KMS-11 (cell line): ENCODE measurements at regions not wholly inside any gene's neighbourhood (a gene's known extent, or its start where the extent isn't known, plus 50 kb on each side); places are given as distances from the start of the nearest gene placed in this dataset.

Experiments
- H2AFZ ChIP-seq: fragments of 200-600 bp; sonication (generic); 2 replicates; pipeline ENCODE4 v1.6.1; 2016; ENCODE audit warnings: antibody characterized with exemption, mixed run types, low read depth
- H3K27ac ChIP-seq: fragments of 200-600 bp; sonication (generic); 2 replicates; pipeline ENCODE4 v1.6.1; 2016; ENCODE audit warnings: mild to moderate bottlenecking, mixed run types
- H3K27me3 ChIP-seq: fragments of 200-600 bp; sonication (generic); 2 replicates; pipeline ENCODE4 v1.6.1; 2017; ENCODE audit warnings: mild to moderate bottlenecking, low read depth, mixed run types, moderate library complexity; ENCODE audit not compliant: insufficient read depth
- H3K36me3 ChIP-seq: fragments of 200-600 bp; sonication (generic); 2 replicates; pipeline ENCODE4 v1.6.1; 2017; ENCODE audit warnings: mild to moderate bottlenecking, mixed run types; ENCODE audit not compliant: insufficient read depth
- H3K4me1 ChIP-seq: fragments of 200-600 bp; sonication (generic); 2 replicates; pipeline ENCODE4 v1.6.1; 2016; ENCODE audit warnings: mild to moderate bottlenecking, low read depth, mixed run types; ENCODE audit not compliant: poor library complexity, severe bottlenecking
- H3K4me2 ChIP-seq: fragments of 200-600 bp; sonication (generic); 2 replicates; pipeline ENCODE4 v1.7.0; 2016; ENCODE audit warnings: mild to moderate bottlenecking, mixed run types
- H3K4me3 ChIP-seq: fragments of 200-600 bp; sonication (generic); IDR thresholded peaks from 2 replicates; pipeline ENCODE4 v1.6.1; 2017; ENCODE audit warnings: low read depth, low read length, mixed read lengths; ENCODE audit not compliant: insufficient read depth
- H3K79me2 ChIP-seq: fragments of 200-600 bp; sonication (generic); 2 replicates; pipeline ENCODE4 v1.6.1; 2016; ENCODE audit warnings: low read depth, mixed run types; ENCODE audit not compliant: insufficient read depth
- H3K9ac ChIP-seq: fragments of 200-600 bp; sonication (generic); 2 replicates; pipeline ENCODE4 v1.6.1; 2016; ENCODE audit warnings: mild to moderate bottlenecking, mixed run types
- H4K20me1 ChIP-seq: fragments of 200-600 bp; sonication (generic); 2 replicates; pipeline ENCODE4 v1.6.1; 2016; ENCODE audit warnings: mild to moderate bottlenecking, mixed run types; ENCODE audit not compliant: insufficient read depth
- TF ChIP-seq, protein P1 (sequence below): fragments of 200-600 bp; sonication (generic); conservative IDR thresholded peaks from 2 replicates; pipeline ENCODE4 v1.6.1; 2017; ENCODE audit warnings: low read depth, mild to moderate bottlenecking, antibody characterized with exemption, low read length, moderate library complexity, mixed read lengths

DNA sequence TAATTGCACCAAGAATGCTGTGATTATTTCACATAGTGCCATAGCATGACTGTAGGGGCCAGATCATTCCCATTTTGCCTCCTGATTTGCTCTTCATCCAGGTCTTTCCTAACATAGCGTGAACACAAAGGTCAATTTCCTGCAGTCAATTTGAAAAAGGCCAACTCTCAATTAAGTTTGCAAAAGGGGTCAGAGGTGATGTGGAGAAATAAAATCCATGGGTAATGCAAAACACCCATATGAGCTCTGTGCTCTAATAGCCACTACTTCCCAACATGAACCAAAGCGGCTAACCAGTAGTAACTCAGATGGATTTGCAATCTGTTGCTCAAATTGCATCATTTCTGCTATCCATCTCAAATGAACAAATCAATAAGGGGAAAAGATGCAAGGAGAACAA lies 275.5 kb upstream of the SOX9 start:
- Histone ChIP-seq H3K4me3 (no peak overlapping the region), H4K20me1 (no peaks in the 10 kb centered on the region), H2AFZ (no peak overlapping the region), H3K36me3 (no peaks in the 10 kb centered on the region), H3K4me2 (no peak overlapping the region), H3K27me3 (no peaks in the 10 kb centered on the region), H3K27ac (no peak overlapping the region), H3K4me1 (no peaks in the 10 kb centered on the region), H3K79me2 (no peaks in the 10 kb centered on the region), H3K9ac (no peak overlapping the region)
- TF ChIP-seq, protein P1, sequence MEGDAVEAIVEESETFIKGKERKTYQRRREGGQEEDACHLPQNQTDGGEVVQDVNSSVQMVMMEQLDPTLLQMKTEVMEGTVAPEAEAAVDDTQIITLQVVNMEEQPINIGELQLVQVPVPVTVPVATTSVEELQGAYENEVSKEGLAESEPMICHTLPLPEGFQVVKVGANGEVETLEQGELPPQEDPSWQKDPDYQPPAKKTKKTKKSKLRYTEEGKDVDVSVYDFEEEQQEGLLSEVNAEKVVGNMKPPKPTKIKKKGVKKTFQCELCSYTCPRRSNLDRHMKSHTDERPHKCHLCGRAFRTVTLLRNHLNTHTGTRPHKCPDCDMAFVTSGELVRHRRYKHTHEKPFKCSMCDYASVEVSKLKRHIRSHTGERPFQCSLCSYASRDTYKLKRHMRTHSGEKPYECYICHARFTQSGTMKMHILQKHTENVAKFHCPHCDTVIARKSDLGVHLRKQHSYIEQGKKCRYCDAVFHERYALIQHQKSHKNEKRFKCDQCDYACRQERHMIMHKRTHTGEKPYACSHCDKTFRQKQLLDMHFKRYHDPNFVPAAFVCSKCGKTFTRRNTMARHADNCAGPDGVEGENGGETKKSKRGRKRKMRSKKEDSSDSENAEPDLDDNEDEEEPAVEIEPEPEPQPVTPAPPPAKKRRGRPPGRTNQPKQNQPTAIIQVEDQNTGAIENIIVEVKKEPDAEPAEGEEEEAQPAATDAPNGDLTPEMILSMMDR: no peak

DNA sequence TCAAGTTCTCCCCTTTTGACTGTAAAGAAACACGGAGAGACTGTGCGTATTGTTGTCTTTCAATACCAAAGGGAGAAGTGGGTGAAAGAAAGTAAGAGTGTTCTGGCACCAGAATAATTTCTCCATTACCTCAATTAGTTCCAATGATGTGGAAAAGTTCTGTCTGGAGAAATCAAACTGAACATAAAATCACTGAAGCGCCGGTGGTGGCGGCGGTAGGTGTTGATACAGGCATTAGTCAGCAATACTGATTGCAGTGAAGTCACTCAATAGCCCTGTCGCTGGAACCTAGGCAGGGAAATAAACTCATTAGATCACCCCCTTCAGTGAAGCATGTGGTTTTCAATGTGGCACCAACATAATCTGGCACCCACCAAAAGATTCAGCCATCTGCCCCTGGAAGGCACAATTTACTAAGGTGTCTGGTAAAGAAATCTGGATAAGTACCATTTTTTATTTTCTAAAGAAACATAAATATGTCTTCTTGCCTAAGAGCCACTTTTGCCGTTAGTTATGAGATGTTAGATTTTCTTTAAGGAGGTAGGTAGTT lies 274.2 kb upstream of the SOX9 start:
- TF ChIP-seq, protein P1: no peak

DNA sequence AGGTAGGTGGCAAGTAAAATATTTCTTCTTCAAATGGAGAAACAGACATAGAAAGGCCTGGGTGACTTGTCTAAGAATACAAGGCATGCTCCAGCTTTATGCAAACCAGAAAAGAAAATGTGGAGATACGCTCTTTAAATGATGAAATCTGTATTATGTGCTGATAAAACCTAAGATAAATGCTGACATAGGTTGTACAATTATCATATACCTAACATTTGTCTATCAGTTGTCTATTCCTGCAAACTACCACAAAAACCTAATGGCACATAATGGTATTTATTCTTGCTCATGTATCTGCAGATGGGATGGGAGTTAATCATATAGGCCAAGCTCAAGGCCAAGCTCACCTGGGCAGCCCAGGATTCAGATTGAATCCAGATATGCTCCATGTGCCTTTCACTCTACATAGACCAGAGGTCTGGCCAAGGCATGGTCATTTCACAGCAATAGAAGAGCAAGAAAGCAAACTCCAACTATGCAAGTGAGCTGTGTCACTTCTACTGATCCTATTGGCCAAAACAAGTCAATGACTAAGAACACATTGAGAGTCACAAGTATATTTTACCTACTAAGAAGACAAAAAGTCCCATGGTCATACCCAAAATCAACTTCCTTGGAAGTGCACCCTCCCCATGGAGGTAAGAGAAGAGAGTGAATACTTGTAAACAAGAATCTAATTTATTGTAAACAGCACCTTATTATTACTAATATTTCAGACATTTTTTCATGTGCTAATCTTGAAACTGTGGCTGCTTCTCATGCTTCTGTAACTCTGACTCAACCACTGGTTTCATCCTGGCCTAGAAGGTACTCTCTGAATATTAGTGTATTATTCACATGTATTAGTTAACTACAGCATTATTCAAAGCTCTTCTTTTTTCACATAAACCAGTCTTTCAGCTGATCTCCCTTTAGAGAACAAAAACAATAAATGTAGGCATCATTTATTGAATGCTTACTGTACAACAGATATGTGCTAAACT lies 270.7 kb upstream of the SOX9 start:
- Histone ChIP-seq H3K4me1 (no peaks in the 10 kb centered on the region), H3K36me3 (no peaks in the 10 kb centered on the region), H3K9ac (no peak overlapping the region), H3K4me2 (no peak overlapping the region), H3K27me3 (no peaks in the 10 kb centered on the region), H2AFZ (no peak overlapping the region), H3K79me2 (no peaks in the 10 kb centered on the region), H3K27ac (no peak overlapping the region), H3K4me3 (no peak overlapping the region), H4K20me1 (no peaks in the 10 kb centered on the region)
- TF ChIP-seq, protein P1: no peak

More for the DNA sequence above, 274.2 kb upstream of the SOX9 start:
- H3K4me1 ChIP-seq: no peaks in the 10 kb centered on the region
- no peak overlapping the region for H2AFZ ChIP-seq
- no peaks in the 10 kb centered on the region for H3K27me3 ChIP-seq
- H4K20me1 ChIP-seq: no peaks in the 10 kb centered on the region
- H3K9ac ChIP-seq: no peak overlapping the region
- H3K36me3 ChIP-seq: no peaks in the 10 kb centered on the region
- no peak overlapping the region for H3K4me3 ChIP-seq
- no peaks in the 10 kb centered on the region for H3K79me2 ChIP-seq
- H3K4me2 ChIP-seq: no peak overlapping the region
- H3K27ac ChIP-seq: no peak overlapping the region

DNA sequence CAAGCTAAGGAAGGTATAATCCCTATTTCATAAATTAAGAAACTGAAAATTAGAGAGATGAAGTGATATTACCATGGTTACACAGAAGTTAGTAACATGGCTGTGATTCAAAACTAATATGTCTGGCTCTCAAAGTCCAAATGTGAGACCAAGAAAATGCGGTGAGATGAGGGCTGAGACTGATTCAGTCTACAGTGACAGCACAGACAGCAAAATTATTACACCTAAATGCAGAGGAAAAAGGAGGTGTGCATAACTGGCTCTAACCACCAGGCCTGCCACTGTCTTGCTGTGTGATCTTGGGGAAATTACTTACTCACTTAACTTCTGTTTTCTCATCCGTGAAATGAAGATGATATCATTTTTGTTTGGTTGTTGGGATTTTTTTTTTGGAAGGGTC lies 270.0 kb upstream of the SOX9 start:
- no peak overlapping the region for H3K4me2 ChIP-seq
- H4K20me1 ChIP-seq: no peaks in the 10 kb centered on the region
- no peak overlapping the region for H3K4me3 ChIP-seq
- no peaks in the 10 kb centered on the region for H3K79me2 ChIP-seq
- H3K4me1 ChIP-seq: no peaks in the 10 kb centered on the region
- no peaks in the 10 kb centered on the region for H3K36me3 ChIP-seq
- H3K27ac ChIP-seq: no peak overlapping the region
- H3K9ac ChIP-seq: no peak overlapping the region
- no peak overlapping the region for H2AFZ ChIP-seq
- no peaks in the 10 kb centered on the region for H3K27me3 ChIP-seq
- TF ChIP-seq, protein P1: no peak
